T-helper 1 cell (primary cell): ENCODE measurements at regions not wholly inside any gene's neighbourhood (a gene's known extent, or its start where the extent isn't known, plus 50 kb on each side); places are given as distances from the start of the nearest gene placed in this dataset.
"Not testable (repeated sequence)": the region's sequence is repeated elsewhere in the genome, so short reads cannot be mapped to it uniquely, and the experiment has no call there.

Source experiments
- DNase-seq, 5 donors: peaks; one replicate each; pipeline ENCODE4 v3.0.0-alpha.2; 2012 to 2020

DNA sequence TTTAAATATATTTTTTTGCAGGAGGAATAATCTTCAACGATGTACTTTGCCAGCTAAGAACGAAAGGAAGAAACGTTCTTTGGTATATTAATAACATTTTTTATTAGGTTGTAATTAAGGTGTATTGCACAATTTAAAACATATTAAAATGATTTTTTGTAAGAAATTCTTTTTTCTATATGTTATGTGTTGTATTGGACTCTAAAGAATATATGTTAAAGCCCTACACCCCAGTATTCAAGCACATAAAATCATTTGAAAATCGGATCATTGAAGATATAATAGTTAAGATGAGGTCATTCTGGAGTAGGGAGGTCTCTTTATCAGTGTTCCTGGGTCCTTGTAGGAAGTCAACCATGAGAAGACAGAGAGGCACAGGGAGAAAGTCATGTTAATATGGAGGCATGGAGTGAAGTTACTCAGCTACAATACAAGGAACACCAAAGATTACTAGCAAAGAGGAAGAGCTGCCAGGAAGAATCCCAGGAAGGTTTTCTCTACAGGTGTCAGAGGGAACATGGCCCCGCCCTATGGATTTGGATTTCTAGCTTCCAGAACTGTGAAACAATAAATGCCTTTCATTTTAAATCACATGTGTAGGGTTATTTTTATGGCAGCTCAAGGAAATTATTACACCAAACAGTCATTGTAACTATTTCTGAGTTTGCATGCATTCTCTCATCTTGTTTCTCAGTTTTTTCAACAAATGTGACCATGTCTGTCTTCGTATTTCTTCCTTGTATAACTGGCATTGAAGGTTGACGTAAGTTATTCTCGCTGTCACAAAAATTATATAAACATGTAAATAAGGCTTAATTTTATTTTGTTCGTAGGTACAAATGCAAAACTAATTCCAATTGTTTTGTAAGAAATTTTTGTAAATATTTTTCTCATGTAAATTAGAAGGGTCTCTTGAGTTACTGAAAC, 75.4 kb upstream of the VPREB1 start:
- no peak for DNase-seq

DNA sequence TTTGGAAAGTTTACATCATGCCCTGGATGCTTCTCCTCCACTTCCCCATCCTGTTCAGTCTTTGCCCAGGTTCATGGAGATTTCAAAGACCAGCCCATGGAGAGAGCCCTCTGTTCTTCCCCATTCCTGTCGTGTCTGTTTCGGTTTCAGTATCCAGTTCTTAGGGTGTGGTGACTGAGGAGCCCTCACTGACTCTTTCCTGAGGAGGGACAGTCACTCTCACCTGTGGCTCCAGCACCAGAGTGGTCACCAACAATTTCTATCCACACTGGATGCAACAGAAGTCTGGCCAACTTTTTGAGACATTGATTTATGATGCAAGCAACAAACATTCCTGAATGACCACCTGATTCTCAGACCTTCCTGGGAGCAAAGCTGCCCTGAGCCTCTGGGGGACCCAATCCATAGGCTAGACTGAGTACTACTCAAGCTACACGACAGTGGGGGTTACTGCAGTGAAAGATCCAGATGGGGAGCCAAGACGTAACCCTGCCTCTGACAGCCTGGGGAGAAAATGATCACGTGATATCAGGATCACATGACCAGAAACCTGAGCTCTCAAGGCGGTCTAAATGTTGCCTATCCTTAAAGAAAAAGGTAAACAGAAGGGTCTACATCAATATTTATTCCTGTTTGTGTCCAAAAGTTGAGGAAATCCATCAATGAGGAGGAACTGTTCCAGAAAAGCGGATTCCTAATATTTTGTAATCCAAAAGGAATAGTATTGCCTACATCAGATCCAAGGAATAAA, 76.2 kb upstream of the VPREB1 start:
- peak in 1 of 5 donors; percentile 8 for DNase-seq

DNA sequence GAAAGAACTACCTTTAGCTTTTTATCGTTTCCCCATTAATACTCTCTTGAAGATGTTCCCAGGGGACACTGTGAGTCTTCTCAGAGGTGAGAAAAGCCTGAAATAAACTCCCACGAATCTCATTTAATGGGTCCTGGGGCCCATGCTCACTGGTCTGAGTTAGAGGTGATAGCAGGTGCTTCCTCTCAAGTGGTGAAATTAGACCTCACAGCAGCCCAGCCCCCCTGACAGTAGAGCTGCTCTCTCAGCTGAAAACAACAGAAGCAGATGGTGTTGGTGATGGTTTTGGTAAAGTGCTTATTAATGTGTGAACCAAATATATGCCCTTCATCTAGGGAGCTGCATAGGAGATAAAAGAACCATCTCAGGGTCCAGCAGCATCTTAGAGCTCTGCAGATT, 76.8 kb upstream of the VPREB1 start:
- no peak for DNase-seq

DNA sequence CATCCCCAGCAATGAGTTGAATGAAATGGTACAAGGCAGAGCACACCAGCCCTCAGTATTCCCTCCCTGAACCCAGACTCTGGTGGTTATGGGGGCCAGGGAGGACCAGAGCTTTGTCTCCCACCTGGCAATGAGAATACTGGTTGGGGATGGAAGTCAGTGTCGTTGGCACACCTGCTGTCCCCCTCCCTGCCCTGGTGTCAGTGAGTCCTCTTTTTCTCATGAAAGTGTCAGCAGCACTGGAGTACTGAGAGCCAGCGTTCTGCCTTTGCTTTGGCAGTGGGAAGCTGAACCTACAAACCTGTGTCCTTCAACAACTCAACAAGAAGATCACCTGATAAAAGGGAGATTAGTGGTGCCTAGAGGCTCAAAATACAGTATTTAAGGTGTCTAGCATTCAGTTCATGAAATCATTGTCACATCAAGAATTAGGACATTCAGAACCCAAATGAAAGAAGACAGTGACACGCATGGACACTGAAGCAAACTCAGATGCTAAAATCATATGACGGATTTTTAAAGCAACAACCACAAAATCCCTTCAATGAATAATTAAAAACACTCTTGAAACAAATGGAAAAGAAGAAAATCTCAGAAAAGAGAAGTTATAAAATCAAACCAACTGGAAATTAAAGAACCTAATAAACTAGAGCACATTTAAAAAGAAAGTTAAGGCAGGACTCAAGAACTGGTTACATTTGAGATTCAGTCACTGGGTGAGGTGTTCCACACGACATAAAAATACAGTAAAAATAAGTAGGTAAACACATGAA, 77.5 kb upstream of the VPREB1 start:
- DNase-seq: no peak

DNA sequence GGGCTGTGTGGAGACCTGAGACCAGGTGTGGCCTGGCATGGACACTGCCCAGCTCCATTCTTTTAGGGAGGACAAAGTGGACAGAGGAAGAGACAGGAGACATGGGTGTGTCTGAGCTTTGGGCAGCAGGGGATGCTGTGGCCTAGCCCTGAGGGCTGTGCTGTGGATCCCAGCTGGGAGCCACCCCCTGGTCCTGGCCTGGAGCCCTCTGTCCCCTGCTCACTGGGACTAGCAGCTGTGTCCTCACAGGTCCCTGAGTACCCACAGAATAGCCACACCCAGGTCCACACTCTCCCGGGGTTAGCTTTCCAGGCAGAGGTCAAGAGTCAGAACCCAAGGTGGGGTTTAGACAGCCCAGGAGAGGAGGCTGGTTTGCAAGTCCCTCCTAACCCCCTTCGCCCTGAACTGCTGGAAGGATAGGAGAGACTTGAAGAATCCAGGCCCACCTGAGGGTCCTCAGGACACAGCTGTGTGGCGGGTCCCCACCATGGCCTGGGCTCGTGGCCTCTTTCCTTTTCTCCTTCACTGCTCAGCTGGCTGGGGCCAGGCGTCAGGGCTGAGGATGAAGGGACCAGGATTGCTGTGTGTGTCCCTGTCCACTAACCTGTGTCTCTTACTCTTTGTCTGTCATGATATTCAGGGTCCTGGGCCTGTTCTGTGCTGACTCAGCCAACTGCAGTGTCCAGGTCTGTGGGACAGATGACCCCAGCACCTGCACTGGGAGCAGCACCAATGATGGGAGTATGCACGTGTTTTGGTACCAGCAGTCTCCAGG, 78.5 kb upstream of the VPREB1 start:
- no peak for DNase-seq

DNA sequence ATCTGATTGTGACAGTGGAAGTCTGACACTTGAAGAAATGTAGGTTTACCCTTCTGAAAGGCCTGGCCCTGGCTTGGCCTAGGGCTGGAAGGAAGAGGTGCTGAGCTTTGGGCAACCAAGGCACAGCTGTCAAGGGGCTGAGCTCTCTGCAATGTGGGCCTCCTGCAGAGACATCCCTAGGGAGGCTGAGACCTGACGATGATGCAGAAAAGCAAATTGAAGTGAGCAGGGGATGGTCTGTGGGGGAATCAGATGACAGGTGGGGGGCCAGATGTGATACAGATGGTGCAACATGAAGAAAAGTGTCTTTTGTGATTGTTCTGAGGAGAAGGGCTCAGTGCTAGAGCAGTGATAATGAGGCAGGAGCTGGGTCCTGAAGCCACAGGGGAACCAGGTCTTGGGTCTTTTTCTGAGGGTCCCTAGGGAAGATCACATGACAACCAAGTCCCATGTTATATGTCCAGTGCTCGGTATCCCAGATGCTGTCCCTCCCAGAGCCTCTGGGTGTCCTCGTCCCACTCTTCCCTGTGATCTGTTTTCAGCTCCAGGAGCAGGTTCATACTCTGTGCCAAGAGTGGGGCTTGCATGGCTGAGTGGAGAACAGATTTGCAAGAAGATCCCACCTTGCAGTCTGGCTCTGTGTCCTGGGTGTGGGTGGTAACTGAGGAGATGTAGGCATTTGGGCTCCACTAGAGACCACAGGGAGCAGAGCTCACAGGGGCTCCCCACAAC, 79.9 kb upstream of the VPREB1 start:
- no peak for DNase-seq

DNA sequence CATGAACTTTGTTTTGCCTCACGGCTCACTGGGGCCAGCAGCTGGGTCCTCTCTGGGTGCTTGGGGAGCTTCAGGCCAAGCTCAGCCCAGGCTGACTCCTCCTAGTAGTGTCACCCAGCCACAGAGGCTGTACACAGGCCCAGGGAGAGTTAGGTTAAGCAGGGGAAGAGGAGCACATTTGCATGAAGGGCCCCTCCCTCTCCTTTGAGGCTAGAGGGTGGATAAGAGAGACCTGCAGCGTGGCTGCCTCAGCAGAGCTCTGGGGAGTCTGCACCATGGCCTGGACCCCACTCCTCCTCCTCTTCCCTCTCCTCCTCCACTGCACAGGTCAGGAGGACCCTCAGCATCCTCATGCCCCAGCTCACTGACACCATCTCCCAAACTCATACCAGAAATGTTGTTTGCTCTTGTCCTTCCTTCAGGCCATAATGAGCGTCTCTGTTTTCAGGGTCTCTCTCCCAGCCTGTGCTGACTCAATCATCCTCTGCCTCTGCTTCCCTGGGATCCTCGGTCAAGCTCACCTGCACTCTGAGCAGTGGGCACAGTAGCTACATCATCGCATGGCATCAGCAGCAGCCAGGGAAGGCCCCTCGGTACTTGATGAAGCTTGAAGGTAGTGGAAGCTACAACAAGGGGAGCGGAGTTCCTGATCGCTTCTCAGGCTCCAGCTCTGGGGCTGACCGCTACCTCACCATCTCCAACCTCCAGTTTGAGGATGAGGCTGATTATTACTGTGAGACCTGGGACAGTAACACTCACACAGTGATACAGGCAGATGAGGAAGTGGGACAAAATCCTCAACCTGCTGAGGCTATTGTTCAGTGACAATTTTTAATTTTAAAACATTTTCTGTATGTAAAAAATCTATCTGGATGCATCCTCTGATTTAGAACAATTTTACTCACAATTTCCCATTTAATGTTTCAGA, 82.4 kb upstream of the VPREB1 start:
- no peak for DNase-seq

DNA sequence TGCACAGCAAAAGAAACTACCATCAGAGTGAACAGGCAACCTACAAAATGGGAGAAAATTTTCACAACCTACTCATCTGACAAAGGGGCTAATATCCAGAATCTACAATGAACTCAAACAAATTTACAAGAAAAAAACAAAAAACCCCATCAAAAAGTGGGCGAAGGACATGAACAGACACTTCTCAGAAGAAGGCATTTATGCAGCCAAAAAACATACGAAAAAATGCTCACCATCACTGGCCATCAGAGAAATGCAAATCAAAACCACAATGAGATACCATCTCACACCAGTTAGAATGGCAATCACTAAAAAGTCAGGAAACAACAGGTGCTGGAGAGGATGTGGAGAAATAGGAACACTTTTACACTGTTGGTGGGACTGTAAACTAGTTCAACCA, 83.8 kb upstream of the VPREB1 start:
- not testable (repeated sequence) for DNase-seq

DNA sequence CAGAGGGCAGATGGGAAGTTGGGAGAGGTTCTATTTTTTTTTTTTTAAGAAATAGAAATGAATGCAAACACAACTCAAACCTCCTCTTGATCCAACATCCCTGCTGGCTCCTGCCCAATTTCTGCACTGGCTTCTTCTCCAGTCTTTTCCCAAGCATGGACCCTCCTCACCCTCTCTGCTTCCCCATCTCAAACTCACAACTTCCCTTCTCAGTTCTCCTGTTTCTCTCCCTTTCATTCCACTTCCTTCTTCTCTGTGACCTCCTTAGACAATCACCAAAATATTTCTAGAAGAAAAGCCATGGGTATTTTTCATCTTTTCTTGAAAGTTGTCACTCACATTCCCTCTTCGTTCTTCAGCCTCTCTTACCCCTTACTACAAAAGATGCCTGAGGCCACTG, 85.2 kb upstream of the VPREB1 start:
- DNase-seq: no peak

DNA sequence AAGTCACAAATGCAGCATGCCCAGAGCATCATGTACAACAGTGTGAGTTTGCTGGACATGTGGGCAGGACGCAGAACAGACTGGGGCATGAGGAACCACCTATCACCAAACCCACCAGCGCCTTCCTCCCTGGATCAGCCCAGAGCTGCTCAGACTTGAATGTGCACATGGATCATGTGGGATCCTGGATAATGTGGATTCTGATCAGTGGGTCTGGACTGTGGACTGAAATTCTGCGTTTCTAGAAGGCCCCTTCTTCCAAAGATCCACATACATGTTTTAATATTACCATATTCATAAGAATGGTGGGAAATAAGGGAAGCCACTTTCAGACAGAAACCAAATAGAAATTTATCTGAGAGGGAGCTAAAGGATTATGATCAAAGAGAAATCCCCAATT, 85.6 kb upstream of the VPREB1 start:
- DNase-seq: no peak

DNA sequence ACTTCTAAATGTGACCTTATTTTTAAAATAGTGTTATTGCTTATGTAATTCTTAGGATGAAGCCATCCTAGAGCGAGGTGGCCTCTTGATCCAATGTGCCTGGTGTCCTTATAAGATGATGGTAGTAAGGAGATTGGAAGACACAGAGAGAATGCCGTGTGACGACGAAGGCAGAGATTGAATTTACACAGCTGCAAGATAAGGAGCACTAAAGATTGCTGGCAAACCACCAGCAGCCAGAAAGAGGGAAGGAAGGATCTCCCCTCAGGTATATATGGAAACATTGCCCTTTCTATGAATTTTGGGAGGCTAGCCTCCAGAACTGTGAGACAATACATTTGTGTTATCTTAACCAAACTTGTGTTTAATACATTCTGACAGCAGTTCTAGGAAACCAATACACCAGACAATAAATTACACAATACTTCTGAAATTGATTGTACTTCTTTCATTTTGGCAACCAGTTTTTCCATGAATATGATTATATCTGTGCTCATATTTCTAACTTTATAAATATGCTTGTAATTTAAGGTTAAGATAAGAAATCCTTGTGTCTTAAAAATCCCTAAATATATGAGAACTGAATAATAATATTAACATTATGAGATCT, 86.3 kb upstream of the VPREB1 start:
- no peak for DNase-seq

DNA sequence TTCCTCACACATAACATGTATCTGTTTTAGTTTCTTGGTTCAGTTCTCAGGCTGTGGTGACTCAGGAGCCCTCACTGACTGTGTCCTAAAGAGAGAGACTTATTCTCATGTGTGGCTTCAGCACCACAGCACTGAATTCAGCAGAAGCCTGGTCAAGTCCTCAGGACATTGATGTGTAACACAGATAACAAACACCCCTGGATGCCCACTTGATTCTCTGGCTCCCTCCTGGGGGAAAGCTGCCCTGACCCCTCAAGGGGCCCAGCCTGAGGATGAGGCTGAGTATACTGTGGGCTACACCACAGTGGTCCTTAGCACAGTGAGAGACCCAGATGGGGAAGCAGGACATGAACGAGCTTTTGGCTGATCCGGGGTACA, 87.2 kb upstream of the VPREB1 start:
- no peak for DNase-seq

DNA sequence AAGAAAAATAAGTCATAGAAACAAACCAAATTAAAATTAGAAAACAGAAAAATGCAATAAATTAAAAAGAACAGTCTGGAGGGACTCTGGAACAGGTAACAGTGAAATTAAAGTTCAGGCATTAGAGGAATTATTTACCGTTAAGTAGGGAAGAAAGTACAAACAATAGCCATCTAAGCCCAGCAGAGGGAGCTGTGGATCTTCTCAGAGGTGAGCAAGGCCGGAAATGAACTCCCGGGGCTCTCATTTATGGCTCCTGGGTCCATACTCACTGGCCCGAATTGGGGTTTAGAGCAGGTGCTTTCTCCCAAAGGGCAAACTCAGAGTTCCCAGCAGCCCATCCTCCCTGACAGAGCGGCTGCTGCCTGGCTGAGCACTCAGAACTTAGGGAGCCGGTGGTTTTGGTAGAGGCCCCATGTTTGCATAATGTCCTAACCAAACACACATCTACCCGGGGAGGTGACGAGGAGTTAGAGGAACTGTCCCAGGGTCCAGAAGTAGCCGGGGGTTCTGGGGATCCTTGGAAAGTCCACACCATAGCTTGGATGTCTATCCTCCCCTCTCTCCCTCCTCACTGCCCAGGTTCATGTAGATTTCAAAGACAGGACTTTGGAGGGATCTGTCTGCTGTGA, 87.8 kb upstream of the VPREB1 start:
- peak; percentile 16 to 73 (median 41) for DNase-seq

DNA sequence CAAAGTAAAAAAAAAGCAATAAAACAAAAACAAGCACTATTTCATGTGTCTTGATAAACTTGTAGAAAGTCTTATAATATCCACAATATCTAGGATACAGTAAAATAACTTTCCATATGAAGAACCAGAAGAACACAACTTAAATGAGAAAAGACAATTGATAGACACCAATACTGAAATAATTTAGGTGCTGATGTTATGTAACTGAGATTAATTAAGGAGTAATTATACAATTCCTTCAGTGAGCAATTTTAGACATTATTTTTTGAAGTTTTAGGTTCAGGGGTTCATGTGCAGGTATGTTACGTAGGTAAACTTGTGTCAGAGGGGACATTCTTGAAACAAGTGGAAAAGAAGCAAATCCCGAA, 88.3 kb upstream of the VPREB1 start:
- DNase-seq: no peak

DNA sequence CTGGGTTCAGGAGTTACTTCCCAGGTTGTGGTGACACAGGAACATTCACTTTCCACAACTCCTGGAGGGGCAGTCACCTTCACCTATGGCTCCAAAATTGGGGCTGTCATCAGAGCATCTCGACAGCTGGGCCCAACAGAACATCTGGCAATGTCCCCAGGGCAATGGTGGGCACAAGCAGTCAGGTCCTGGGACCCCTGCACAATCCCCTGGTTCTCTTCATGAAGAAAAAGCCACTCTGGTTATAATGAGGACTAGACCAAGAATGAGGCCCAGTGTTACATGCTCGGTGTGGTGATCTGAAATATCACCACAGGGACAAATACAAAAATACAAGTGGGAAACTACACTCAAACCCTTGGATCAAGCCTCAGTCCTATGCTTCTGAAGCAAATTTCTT, 89.0 kb upstream of the VPREB1 start:
- no peak for DNase-seq

DNA sequence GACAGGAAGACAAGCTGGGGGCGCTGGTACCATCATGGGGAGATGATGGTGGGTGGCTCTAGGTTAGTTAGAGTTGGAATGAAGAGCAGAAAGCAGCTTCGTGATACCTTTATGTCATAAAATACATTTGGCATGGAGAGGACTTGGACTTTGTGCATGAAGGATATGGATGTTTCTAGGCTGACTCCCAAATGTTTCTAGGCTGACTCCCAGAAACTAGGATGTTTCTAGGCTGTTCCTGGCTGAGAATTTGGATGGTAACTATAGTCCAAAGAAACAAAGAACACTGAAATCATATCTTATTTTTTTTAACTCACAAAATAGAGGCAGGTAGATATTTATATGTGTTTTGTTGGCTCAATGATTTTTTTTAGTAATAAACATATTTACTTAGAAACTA, 89.4 kb upstream of the VPREB1 start:
- no peak for DNase-seq

DNA sequence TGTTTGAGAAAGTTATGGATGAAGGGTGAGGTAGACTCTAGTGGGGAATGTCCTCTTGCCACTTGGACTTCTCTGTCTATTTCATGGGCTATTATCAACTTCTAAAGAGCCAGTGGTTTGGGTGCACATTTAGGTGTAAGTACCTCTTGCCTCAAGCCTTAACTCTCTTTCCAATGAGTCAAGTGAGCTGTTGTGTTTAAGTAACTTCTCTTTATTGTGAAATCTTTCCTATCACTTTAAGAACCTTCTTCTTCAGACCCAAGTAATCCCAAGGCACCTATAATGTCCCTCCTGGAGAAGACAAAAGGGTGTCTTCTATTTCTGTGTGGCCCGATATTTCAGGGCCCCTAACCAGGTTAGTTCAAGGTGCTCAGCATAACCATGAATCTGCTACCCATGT, 90.5 kb upstream of the VPREB1 start:
- no peak for DNase-seq

DNA sequence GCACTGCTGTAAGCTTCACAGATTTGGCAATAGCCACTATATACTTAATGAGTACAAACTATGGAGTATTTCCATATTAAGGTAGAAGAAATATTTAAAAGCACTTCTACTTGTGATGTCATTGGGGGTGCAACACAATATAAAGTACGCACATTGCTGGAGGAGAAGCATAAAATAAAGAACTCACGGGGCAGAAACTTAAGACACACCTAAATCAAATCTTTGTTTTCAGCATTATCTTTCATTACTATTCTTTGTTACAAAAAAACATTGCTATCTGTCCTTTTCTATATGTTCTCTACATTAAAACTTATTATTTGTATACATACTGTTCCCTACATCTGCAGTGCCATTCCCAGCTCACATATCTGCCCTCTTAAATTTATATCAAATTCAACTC, 93.3 kb upstream of the VPREB1 start:
- DNase-seq: no peak

DNA sequence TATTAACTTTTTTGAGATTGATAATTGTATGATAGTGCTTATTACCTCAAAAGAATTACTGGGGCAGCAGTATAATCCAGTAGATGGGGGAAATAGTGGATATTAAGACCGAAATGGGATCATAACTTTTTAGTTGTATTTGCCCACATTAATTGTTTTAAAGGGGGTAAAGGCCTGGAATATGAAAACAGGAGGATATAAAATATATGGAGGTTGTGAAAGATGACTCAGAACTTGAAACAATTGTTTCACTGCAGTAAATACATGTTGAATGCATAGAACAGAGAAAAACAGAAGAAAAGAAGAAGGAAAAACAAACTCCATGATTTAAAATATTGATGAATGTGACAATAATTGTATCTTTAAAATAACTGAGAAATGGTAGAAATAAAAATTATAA, 94.1 kb upstream of the VPREB1 start:
- no peak for DNase-seq

DNA sequence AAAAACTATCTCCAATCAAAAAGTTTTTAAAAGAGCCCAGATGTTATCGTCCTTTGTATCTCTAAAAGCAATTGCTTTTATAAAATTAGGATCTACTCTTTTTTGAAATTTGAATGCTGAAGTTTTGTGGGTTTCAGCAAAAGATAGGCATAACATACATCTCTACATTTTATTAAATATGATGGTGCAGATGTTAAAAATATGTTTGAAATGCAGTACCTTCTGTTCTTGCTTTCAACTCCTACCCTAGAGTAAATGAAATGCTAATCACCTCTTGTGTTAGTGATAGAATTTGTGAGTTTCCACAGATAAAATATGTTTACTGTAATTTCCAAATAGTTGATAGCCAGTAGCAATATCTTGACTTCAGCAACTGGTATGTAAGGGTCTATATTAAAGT, 95.7 kb upstream of the VPREB1 start:
- DNase-seq: no peak
